Activated naive CD4-positive, alpha-beta T cell treated with anti-CD3 and anti-CD28 coated beads for 36 hours (primary cell): ENCODE measurements at regions not wholly inside any gene's neighbourhood (a gene's known extent, or its start where the extent isn't known, plus 50 kb on each side); places are given as distances from the start of the nearest gene placed in this dataset. TPM values are rescaled to one million over a fixed set of nuclear protein-coding genes. Genes with fewer than 3 reads are reported as not detected.
"Not testable (repeated sequence)": the region's sequence is repeated elsewhere in the genome, so short reads cannot be mapped to it uniquely, and the experiment has no call there.

Experiments
- CTCF ChIA-PET: fragments of 350-600 bp; sonication (Branson Sonifier 250); formaldehyde crosslinking; loops from one replicate; lab custom pipeline; 2021; ENCODE audit warnings: antibody characterized with exemption; lab: Charles Lee
- DNase-seq: peaks from one replicate; pipeline ENCODE4 v3.0.0-alpha.2; 2020
- H3K27ac Mint-ChIP-seq: one replicate; pipeline ENCODE4 v1.8.0; 2021; ENCODE audit warnings: mild to moderate bottlenecking, mixed read lengths
- H3K27me3 Mint-ChIP-seq: one replicate; pipeline ENCODE4 v1.8.0; 2021; ENCODE audit warnings: low read depth, mixed read lengths
- H3K36me3 Mint-ChIP-seq: one replicate; pipeline ENCODE4 v1.8.0; 2021; ENCODE audit warnings: low read depth, mixed read lengths
- H3K4me1 Mint-ChIP-seq: one replicate; pipeline ENCODE4 v1.8.0; 2021; ENCODE audit warnings: low read depth, mixed read lengths
- H3K4me3 Mint-ChIP-seq: one replicate; pipeline ENCODE4 v1.8.0; 2021; ENCODE audit warnings: mild to moderate bottlenecking, moderate library complexity, mixed read lengths
- H3K9me3 Mint-ChIP-seq: one replicate; pipeline ENCODE4 v1.8.0; 2021; ENCODE audit warnings: mixed read lengths
- intact Hi-C: fragments of 100-400 bp; cut with micrococcal nuclease; formaldehyde crosslinking; loops from one replicate; pipeline ENCODE4 v1.15.1; 2023
- microRNA-seq: library from miRNA; unstranded; fragments of <30 nt; microRNA quantifications from one replicate; pipeline ENCODE4 v1.2.0, GENCODE V29; 2022; ENCODE audit warnings: borderline microRNAs expressed, borderline replicate concordance

DNA sequence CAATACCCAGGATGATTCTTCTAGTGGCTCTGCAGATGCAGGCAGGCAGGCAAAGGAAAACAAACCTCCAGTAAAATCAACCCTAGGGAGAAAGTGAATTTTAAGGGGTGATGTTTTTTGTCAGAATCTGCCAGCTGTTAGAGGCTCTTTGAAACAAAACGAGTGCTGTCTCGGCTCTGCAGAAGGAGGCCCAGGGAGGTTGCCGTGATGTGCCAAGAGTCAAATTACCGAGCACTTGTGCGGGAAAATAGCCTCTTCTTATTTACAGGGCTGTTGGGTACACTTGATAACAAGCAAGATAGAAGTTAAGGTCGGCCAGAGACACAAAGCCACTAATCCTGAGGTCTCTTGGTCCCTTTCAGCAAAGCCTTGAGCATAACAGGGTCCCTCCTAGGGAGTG, 68.9 kb upstream of the EEF2KMT start:
- intact Hi-C loops: no loop called here
- DNase-seq: no peak
- Mint-ChIP-seq H3K9me3 (peaks cover 6% of the 10 kb centered on the region), H3K36me3 (no peaks in the 10 kb centered on the region), H3K27me3 (peaks cover 25% of the 10 kb centered on the region), H3K4me3 (no peak overlapping the region), H3K4me1 (no peaks in the 10 kb centered on the region), H3K27ac (no peak overlapping the region)
- CTCF ChIA-PET: no interaction called here

DNA sequence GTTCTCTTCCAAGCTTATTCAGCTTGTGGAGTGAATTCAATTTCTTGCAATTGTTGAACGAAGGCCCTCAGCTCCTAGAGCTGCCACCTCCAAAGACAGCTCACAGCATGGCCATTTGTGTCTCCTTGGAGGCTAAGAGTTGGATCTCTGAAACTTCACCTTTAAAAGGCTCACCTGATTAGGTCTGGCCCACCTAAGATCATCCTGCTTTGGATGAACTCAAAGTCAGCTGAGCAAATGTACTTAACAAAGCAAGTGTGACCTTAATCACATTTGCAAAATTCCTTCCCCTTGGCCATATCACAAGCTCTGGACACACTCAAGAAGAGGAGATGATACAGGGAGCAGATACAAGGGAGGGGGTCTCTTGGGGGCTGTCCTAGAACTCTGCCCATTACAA, 67.8 kb upstream of the EEF2KMT start:
- intact Hi-C loops: not testable (repeated sequence)

GRCh38 chr16:5162801-5163200, 65.2 kb upstream of the EEF2KMT start:
- H3K27ac Mint-ChIP-seq: not testable (repeated sequence)

More for the DNA sequence above, 67.8 kb upstream of the EEF2KMT start:
- H3K27ac Mint-ChIP-seq, H3K4me1 Mint-ChIP-seq, CTCF ChIA-PET, DNase-seq, H3K4me3 Mint-ChIP-seq, H3K36me3 Mint-ChIP-seq, H3K9me3 Mint-ChIP-seq: not testable (repeated sequence)
- H3K27me3 Mint-ChIP-seq: peaks cover 23% of the 10 kb centered on the region

DNA sequence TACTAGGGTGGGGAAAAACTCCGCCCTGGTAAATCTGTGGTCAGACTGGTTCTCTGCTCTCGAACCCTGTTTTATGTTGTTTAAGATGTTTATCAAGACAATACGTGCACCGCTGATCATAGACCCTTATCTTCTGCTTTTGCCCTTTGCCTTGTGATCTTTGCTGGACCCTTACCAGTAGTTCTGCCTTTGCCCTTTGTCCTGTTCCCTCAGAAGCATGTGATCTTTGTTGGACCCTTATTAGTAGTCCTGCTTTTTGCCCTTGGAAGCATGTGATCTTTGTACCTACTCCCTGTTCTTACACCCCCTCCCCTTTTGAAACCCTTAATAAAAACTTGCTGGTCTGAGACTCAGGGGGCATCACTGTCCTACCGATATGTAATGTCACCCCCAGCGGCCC, 64.3 kb upstream of the EEF2KMT start:
- intact Hi-C loops, H3K4me1 Mint-ChIP-seq, H3K27me3 Mint-ChIP-seq, H3K4me3 Mint-ChIP-seq, DNase-seq, H3K36me3 Mint-ChIP-seq, CTCF ChIA-PET, H3K27ac Mint-ChIP-seq, H3K9me3 Mint-ChIP-seq: not testable (repeated sequence)

More at GRCh38 chr16:5162801-5163200, 65.2 kb upstream of the EEF2KMT start:
- intact Hi-C loops, H3K36me3 Mint-ChIP-seq, H3K9me3 Mint-ChIP-seq, H3K4me3 Mint-ChIP-seq, H3K4me1 Mint-ChIP-seq, DNase-seq: not testable (repeated sequence)
- H3K27me3 Mint-ChIP-seq: peaks cover 11% of the 10 kb centered on the region
- CTCF ChIA-PET: interaction anchor here (0.6 kb wide), 1 partner anchor 22 kb away, joined by 6 read pairs; no protein-coding TSS in a partner anchor

GRCh38 chr16:5160010-5160409, 62.4 kb upstream of the EEF2KMT start:
- H3K9me3 Mint-ChIP-seq, DNase-seq, H3K27me3 Mint-ChIP-seq, H3K4me1 Mint-ChIP-seq, H3K4me3 Mint-ChIP-seq, H3K36me3 Mint-ChIP-seq, H3K27ac Mint-ChIP-seq, CTCF ChIA-PET, intact Hi-C loops: not testable (repeated sequence)

GRCh38 chr16:5159537-5159936, 61.9 kb upstream of the EEF2KMT start:
- H3K36me3 Mint-ChIP-seq, intact Hi-C loops, H3K9me3 Mint-ChIP-seq, H3K4me1 Mint-ChIP-seq, H3K27me3 Mint-ChIP-seq, DNase-seq, H3K4me3 Mint-ChIP-seq, H3K27ac Mint-ChIP-seq, CTCF ChIA-PET: not testable (repeated sequence)

GRCh38 chr16:5158494-5158893, 60.9 kb upstream of the EEF2KMT start:
- no peaks in the 10 kb centered on the region for H3K36me3 Mint-ChIP-seq
- intact Hi-C loops: no loop called here
- H3K9me3 Mint-ChIP-seq: peaks cover 6% of the 10 kb centered on the region
- H3K27ac Mint-ChIP-seq: no peak overlapping the region
- peaks cover 3% of the 10 kb centered on the region for H3K27me3 Mint-ChIP-seq
- DNase-seq: no peak
- H3K4me1 Mint-ChIP-seq: no peaks in the 10 kb centered on the region
- CTCF ChIA-PET: no interaction called here
- H3K4me3 Mint-ChIP-seq: no peak overlapping the region

- H3K36me3 Mint-ChIP-seq, intact Hi-C loops, H3K27me3 Mint-ChIP-seq, H3K27ac Mint-ChIP-seq, H3K4me1 Mint-ChIP-seq, H3K4me3 Mint-ChIP-seq, CTCF ChIA-PET, H3K9me3 Mint-ChIP-seq, DNase-seq: not testable (repeated sequence)
These were observed 58.9 kb upstream of the EEF2KMT start for GRCh38 chr16:5156486-5156885.

DNA sequence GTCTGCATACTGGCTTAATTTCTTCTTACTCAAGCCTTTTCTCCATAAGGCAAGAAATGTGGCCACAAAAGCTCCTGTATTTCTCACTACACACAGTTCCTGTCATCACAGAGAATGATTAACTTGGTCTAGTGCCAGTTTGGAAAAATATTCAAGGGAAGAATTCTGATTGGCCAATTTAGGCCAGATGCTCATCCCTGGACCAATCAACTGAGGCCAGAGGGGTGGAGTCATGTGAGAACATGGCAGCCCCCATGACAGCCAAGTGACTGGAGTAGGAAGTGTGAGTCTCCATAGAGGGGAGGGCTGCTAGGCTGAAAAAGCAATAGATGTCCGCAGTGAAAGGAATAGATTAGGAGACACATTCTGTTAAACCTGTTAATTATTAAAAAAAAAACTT, 56.4 kb upstream of the EEF2KMT start:
- DNase-seq, H3K4me1 Mint-ChIP-seq, H3K27me3 Mint-ChIP-seq, H3K36me3 Mint-ChIP-seq, intact Hi-C loops, H3K27ac Mint-ChIP-seq, CTCF ChIA-PET, H3K4me3 Mint-ChIP-seq, H3K9me3 Mint-ChIP-seq: not testable (repeated sequence)

- H3K4me1 Mint-ChIP-seq, intact Hi-C loops, CTCF ChIA-PET, DNase-seq, H3K36me3 Mint-ChIP-seq, H3K9me3 Mint-ChIP-seq, H3K4me3 Mint-ChIP-seq, H3K27ac Mint-ChIP-seq: not testable (repeated sequence)
- H3K27me3 Mint-ChIP-seq: peaks cover 14% of the 10 kb centered on the region
These were observed 53.8 kb upstream of the EEF2KMT start for GRCh38 chr16:5151409-5151808.

Small RNA genes lying in the stretch of these regions (microRNA-seq; reads per million reads assigned to microRNA genes)
- not detected for gene MIR8065
